ENCODE measurements at regions not wholly inside any gene's neighbourhood (a gene's known extent, or its start where the extent isn't known, plus 50 kb on each side); places are given as distances from the start of the nearest gene placed in this dataset.
"Not testable (repeated sequence)": the region's sequence is repeated elsewhere in the genome, so short reads cannot be mapped to it uniquely, and the experiment has no call there.

- DNase-seq: no peak
Observed at GRCh38 chr12:112711507-112711906, 80.0 kb upstream of the RPH3A start.

GRCh38 chr12:112712751-112713150, 78.8 kb upstream of the RPH3A start:
- not testable (repeated sequence) for DNase-seq

DNA sequence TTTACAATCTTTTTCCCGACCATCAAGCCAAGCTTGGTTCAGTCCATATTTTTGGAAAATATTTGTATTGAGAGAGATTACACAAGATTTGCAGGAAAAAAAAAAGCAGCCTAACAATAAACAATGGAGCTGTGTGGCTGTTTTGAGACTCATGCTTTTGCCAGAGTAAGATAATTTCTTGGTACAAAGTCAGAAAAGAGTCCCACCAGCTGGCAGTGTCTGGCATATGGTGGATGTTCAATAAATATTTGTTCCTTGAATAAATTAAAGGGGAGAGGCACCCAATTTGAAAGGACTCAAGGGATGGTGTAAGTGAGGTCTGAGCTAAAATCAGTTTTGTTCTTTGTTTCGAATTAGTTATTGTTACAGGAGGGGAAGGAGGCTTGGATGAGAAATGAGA, 78.1 kb upstream of the RPH3A start:
- DNase-seq: no peak

GRCh38 chr12:112714166-112714710, 77.3 kb upstream of the RPH3A start:
- no peak for DNase-seq

DNA sequence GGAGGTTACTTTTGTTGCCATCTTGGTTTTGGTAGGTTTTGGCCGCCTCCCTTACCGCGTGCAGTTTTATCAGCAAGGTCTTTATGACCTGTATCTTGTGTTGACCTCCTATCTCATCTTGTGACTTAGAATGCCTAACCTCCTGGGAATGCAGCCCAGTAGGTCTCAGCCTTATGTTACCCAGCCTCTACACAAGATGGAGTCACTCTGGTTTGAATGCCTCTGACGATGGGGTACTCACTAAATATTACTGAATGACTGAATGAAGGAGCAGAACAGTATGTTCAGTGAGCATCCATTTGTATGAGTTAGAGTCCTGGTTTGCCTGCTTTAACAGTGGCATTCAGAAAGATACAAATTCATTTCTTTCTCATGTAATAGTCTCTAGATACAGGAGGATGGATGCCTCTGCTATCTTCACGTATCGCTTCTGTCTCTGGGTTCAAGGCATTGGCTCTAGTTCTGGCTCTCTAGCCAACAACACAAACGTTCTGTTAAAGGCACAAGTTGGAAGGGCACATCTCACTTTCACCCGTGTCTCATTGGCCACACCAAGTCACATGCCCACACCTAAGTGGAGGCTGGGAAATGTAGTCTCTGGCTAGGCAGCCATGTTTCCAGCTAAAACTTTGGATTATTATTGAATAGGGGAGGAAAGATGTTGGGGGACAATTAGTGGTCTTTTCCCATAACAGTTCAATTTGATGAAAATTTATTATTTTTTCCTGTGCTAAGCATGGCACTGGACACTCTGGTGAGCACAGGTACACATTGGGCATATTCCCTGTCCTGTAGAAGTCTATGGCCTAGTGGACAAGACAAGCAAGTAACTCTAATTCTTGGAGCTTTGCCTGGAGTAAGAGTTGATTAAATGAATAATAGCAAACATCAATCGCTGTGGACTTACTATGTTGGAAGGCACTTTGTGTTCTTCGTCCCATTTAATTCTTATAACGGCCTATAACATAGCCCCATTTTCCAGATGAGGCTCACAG, 75.2 kb upstream of the RPH3A start:
- DNase-seq: peak in 1 of 2 donors; percentile 11

DNA sequence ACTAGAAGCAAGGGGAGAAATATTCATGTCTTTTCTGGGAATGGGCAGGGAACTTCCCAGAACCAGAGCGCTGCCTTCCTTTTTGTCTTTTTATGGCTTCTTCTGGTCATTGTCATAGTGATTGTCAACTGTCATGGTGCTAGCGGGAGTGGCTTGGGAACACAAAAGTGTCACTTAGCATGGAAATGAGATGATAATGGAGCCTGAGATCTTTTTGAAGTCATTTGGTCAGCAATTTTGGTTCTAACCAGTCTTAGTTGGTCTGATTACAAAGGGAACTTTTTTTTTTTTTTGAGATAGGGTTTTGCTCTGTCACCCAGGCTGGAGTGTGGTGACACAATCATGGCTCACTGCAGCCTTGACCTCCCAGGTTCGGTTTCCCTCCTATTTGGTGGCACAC, 62.7 kb upstream of the RPH3A start:
- DNase-seq: no peak

DNA sequence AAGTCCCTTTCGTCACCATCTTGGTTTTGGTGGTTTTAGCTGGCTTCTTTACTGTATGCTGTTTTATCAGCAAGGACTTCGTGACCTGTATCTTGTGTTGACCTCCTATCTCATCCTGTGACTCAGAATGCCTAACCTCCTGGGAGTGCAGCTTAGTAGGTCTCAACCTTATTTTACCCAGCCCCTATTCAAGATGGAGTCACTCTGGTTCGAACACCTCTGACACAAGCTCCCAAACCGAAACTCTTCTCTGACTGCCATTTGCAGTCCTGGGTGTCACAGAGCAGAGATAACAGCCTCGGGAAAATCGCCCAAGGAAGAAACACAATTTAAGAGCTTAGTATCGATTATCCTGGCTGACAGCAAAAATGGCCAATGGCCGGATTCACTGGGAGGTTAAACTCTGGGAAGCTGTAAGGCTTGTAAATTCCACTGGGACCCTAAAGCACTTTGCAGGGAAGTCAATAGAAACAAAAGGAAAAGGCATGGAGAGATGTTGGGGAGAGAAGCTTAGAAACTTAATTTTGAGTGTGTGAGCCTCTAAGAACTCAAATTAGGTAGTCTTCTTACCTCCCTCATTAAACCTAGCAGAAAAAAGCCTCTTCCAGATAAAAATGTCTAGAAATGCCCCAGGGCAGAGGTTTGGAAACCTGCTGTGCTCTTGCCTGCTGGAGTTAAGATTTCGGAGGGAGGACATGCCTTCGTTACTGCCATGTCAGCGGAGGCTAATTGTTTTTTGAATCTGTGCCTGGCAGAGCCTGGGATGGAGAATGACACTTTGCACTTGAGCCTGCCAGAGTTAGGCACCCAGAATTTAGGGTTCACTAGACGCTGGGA, 56.5 kb upstream of the RPH3A start:
- no peak for DNase-seq

GRCh38 chr12:112738531-112738930, 53.0 kb upstream of the RPH3A start:
- DNase-seq: no peak

DNA sequence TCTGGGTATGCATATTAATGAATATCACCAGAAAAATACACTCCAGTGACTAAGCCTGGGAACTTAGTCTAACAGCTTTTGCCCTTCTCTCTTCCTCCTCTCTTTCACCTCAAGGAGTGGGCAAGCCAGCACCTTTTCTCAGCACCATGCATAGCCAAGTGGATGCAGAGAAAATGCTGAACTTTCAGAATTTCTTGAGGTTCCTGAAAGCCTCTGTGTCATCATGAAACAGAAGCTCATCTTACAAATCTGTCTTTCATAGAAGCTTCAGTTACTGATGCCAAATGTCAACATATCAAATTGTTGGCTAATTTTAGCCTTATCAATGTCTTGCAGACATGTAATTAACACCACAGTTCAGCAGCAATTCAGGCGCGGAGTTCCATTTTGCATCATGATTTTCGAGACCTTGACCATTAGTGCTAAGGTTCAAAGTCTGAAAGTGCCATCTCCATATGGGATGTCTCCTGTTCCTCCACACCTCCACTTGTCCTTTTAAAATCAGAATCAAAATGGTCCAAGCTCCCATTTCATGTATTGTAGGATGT, 51.1 kb upstream of the RPH3A start:
- no peak for DNase-seq

- DNase-seq: no peak
Observed at GRCh38 chr12:112741106-112741505, 50.4 kb upstream of the RPH3A start.
